Urinary bladder (tissue), 3 donors: ENCODE measurements at regions not wholly inside any gene's neighbourhood (a gene's known extent, or its start where the extent isn't known, plus 50 kb on each side); places are given as distances from the start of the nearest gene placed in this dataset.
"Not testable (repeated sequence)": the region's sequence is repeated elsewhere in the genome, so short reads cannot be mapped to it uniquely, and the experiment has no call there.

Source experiments
- DNase-seq: peaks from one replicate; pipeline ENCODE4 v3.0.0-alpha.2; 2015; ENCODE audit errors: extremely low spot score
- H3K27ac ChIP-seq: one replicate; pipeline ENCODE4 v1.5.1; 2013; ENCODE audit warnings: low read depth, mild to moderate bottlenecking, moderate library complexity
- H3K36me3 ChIP-seq: one replicate; pipeline ENCODE4 v1.6.1; 2013; ENCODE audit warnings: mild to moderate bottlenecking, moderate library complexity; ENCODE audit not compliant: insufficient read depth
- H3K4me1 ChIP-seq: one replicate; pipeline ENCODE4 v1.6.1; 2013; ENCODE audit warnings: mild to moderate bottlenecking, moderate library complexity; ENCODE audit not compliant: insufficient read depth
- H3K4me3 ChIP-seq: one replicate; pipeline ENCODE4 v1.5.1; 2013; ENCODE audit warnings: low read depth, low read length
- WGBS: extraction: QIAGEN DNeasy Blood & Tissue Kit; methylation state at CpG from one replicate; pipeline ENCODE4 v1.1.7; 2013; 5-methylcytosine and 5-hydroxymethylcytosine counted together
- donor health status: healthy with polysubstance abuse.
- donor health status: healthy.

- DNase-seq, result no peak
- H3K27ac ChIP-seq, result no peak overlapping the region
- 49% methylated on average over 1 of the region's 1 CpG for WGBS
- H3K36me3 ChIP-seq, result no peaks in the 10 kb centered on the region
- no peaks in the 10 kb centered on the region for H3K4me1 ChIP-seq
- H3K4me3 ChIP-seq, result no peak overlapping the region
Measured at GRCh38 chr6:23851522-23851921, 274.5 kb upstream of the NRSN1 start.

GRCh38 chr6:23853566-23854133 lies 272.4 kb upstream of the NRSN1 start:
- WGBS, result 97% methylated on average over 18 of the region's 18 CpGs
- not testable (repeated sequence) for H3K27ac ChIP-seq, H3K4me1 ChIP-seq, DNase-seq, H3K4me3 ChIP-seq, H3K36me3 ChIP-seq

- H3K27ac ChIP-seq, H3K36me3 ChIP-seq, H3K4me1 ChIP-seq, H3K4me3 ChIP-seq, DNase-seq: not testable (repeated sequence)
- WGBS, result 98% methylated on average over 22 of the region's 22 CpGs
Measured at GRCh38 chr6:23854154-23854553, 271.9 kb upstream of the NRSN1 start.

- no peaks in the 10 kb centered on the region for H3K36me3 ChIP-seq
- WGBS, result 93% methylated on average over 23 of the region's 23 CpGs
- no peak overlapping the region for H3K27ac ChIP-seq
- H3K4me1 ChIP-seq, result no peaks in the 10 kb centered on the region
- H3K4me3 ChIP-seq, result no peak overlapping the region
- no peak for DNase-seq
Measured at GRCh38 chr6:23855497-23856116, 270.4 kb upstream of the NRSN1 start.

DNA sequence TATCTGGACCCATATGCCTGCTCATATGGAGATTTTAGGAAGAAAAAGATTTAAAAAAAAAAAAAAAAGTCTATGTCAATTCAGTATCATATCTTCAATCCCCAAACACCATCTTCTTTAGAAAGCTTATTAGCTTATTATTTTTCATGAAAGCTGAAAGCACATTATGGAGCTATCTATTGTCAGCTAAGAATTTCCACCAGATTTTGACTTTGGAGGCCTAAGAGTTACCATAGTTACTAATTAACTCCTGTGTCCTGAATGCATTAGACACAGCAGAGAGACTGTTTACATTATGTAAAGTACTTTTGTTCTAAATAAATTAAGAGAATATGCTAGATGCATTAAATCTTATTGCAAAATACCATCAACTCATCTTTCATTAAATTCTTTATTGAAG lies 255.5 kb upstream of the NRSN1 start:
- H3K4me1 ChIP-seq, result no peaks in the 10 kb centered on the region
- H3K36me3 ChIP-seq, result no peaks in the 10 kb centered on the region
- DNase-seq, result no peak
- H3K27ac ChIP-seq, result no peak overlapping the region
- H3K4me3 ChIP-seq, result no peak overlapping the region

DNA sequence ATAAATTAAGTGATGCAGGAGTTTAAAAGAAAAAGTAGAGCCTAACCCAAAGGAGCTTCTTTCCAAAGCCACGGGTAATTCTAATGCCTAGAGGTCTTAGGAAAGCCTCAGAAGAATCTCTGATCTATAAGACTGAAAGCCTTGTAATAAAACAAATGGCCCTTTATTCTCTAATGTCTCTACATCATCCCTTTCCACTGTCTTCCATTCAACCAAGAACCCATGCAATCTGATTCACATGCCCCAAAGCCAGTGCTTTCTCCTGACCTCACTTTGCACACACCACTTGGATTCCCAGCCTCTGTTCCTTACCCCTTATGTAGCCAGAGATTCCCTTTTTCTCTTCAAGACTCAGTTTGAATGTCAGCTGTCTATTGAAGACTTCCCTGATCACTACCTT lies 252.9 kb upstream of the NRSN1 start:
- WGBS, result 81% methylated on average over 1 of the region's 1 CpG
- Histone ChIP-seq H3K36me3 (no peaks in the 10 kb centered on the region), H3K27ac (no peak overlapping the region), H3K4me3 (no peak overlapping the region), H3K4me1 (no peaks in the 10 kb centered on the region)
- no peak for DNase-seq

GRCh38 chr6:23875006-23875405 lies 251.0 kb upstream of the NRSN1 start:
- DNase-seq, result no peak
- Histone ChIP-seq H3K36me3 (no peaks in the 10 kb centered on the region), H3K4me3 (no peak overlapping the region), H3K27ac (no peak overlapping the region), H3K4me1 (no peaks in the 10 kb centered on the region)
- WGBS, result 59% methylated on average over 1 of the region's 1 CpG

DNA sequence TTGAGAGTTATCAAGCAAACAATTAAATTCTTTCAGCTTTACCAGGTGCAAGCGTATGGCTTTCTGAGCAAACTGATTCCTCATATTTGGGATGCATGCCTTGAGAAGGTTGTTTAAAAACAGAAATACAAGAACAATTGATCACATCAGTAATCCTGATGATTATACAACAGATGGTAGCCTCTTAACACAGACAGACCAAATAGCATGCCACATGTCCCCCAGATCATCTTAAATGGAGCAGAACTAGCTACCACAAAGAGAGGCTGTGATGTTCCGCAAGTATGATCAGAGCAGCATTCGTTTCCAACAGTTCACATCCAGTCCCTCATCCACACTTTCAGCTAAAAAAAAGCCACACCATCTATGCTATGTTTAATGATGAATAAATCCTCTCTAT lies 246.2 kb upstream of the NRSN1 start:
- DNase-seq, result no peak
- WGBS, result 92% methylated on average over 3 of the region's 3 CpGs
- Histone ChIP-seq H3K4me3 (no peak overlapping the region), H3K27ac (no peak overlapping the region), H3K4me1 (no peaks in the 10 kb centered on the region), H3K36me3 (no peaks in the 10 kb centered on the region)

- WGBS, result 78% methylated on average over 3 of the region's 3 CpGs
- H3K4me1 ChIP-seq, result no peaks in the 10 kb centered on the region
- no peak overlapping the region for H3K4me3 ChIP-seq
- no peak for DNase-seq
- no peaks in the 10 kb centered on the region for H3K36me3 ChIP-seq
- H3K27ac ChIP-seq, result no peak overlapping the region
Measured at GRCh38 chr6:23890543-23891227, 235.3 kb upstream of the NRSN1 start.

- 50% methylated on average over 8 of the region's 8 CpGs for WGBS
- Histone ChIP-seq H3K4me3 (no peak overlapping the region), H3K36me3 (no peaks in the 10 kb centered on the region), H3K27ac (no peak overlapping the region), H3K4me1 (no peaks in the 10 kb centered on the region)
- no peak for DNase-seq
Measured at GRCh38 chr6:23905133-23905815, 220.7 kb upstream of the NRSN1 start.

DNA sequence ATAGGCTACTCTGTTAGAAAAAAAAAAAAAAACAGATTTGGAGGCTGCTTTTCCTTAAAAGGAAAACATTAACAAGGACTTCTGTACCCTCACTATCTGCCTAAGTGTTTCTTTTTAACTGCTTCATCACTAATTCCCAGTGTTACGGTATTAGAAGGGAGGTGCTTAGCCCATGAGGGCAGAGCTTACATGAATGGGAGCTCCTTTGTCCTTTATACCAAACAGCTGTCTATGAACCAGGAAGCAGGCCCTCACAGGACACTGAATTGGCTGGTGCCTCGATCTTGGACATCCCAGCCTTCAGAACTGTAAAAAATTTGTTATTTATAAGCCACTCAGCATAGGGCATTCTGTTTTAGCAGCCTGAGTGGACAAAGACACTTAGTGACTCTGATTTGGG lies 215.6 kb upstream of the NRSN1 start:
- Histone ChIP-seq H3K27ac (no peak overlapping the region), H3K4me3 (no peak overlapping the region), H3K36me3 (no peaks in the 10 kb centered on the region), H3K4me1 (no peaks in the 10 kb centered on the region)
- no peak for DNase-seq
- WGBS, result 57% methylated on average over 2 of the region's 2 CpGs

GRCh38 chr6:23927935-23928334 lies 198.1 kb upstream of the NRSN1 start:
- DNase-seq, result no peak
- Histone ChIP-seq H3K4me1 (no peaks in the 10 kb centered on the region), H3K4me3 (no peak overlapping the region), H3K27ac (no peak overlapping the region), H3K36me3 (no peaks in the 10 kb centered on the region)
- WGBS, result 92% methylated on average over 1 of the region's 1 CpG

DNA sequence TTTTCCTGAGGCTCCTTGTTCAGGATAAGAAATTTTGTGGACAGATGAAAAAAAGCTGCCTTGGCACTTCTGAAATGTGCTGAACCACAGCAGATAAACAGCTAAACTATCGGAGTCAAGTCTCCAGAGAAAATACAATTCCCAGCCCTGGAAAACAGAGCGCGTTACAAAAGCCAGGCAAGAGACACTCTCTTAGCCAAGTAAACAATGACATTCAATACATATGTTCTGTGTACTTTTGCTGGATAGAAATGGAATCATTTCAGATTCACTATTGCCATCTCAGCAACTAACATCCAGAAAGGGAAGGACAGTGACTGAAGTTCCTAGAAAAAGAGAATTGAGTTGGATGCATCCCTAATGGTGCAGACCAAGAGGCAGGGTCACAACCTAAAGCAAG lies 196.8 kb upstream of the NRSN1 start:
- Histone ChIP-seq H3K4me1 (no peaks in the 10 kb centered on the region), H3K36me3 (no peaks in the 10 kb centered on the region), H3K27ac (no peak overlapping the region), H3K4me3 (no peak overlapping the region)
- WGBS, result 55% methylated on average over 3 of the region's 3 CpGs
- no peak for DNase-seq

DNA sequence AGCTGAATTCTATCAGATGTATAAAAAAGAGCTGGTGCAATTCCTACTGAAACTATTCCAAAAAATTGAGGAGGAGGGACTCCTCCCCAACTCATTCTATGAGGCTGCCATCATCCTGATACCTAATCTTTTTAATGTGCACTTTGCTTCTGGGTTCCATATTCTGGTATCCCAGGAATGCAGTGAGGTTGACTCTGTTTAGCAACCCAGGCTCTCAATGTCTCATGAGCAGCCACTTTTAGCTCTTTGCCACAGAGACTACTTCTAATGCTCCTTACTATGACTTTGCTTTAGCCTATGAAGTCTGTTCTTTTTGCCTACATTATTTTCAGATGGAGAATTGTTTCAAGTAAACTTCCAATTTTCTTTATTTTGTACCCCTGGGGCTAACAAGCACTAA lies 185.5 kb upstream of the NRSN1 start:
- no peaks in the 10 kb centered on the region for H3K4me1 ChIP-seq
- no peak overlapping the region for H3K27ac ChIP-seq
- H3K4me3 ChIP-seq, result no peak overlapping the region
- H3K36me3 ChIP-seq, result no peaks in the 10 kb centered on the region
- DNase-seq, result no peak
